Mesothelial cell of epicardium (in vitro differentiated cells): ENCODE measurements at regions not wholly inside any gene's neighbourhood (a gene's known extent, or its start where the extent isn't known, plus 50 kb on each side); places are given as distances from the start of the nearest gene placed in this dataset.

Experiments
- DNase-seq, 2 experiments: peaks; one replicate each; pipeline ENCODE4 v3.0.0; 2021; ENCODE audit warnings: low spot score in 2 of 2; ENCODE audit not compliant: unreplicated experiment in 2 of 2
- H3K27ac Mint-ChIP-seq: 2 replicates; pipeline ENCODE4 v1.8.0; 2021; ENCODE audit warnings: mixed read lengths
- H3K27me3 Mint-ChIP-seq: 2 replicates; pipeline ENCODE4 v1.8.0; 2021; ENCODE audit warnings: low read depth, mixed read lengths
- H3K36me3 Mint-ChIP-seq: 2 replicates; pipeline ENCODE4 v1.8.0; 2021; ENCODE audit warnings: mixed read lengths
- H3K4me1 Mint-ChIP-seq: 2 replicates; pipeline ENCODE4 v1.8.0; 2021; ENCODE audit warnings: mixed read lengths
- H3K4me3 Mint-ChIP-seq: 2 replicates; pipeline ENCODE4 v1.8.0; 2021; ENCODE audit warnings: mild to moderate bottlenecking, moderate library complexity, mixed read lengths
- H3K9me3 Mint-ChIP-seq: 2 replicates; pipeline ENCODE4 v1.8.0; 2021; ENCODE audit warnings: mixed read lengths
- CTCF ChIP-seq: fragments of 200-600 bp; sonication (generic); IDR thresholded peaks from one replicate; pipeline ENCODE4 v1.5.0; 2021; ENCODE audit warnings: antibody characterized with exemption; ENCODE audit not compliant: unreplicated experiment

GRCh38 chr2:193467276-193467987, 1272.7 kb upstream of the TMEFF2 start:
- Mint-ChIP-seq H3K36me3 (no peaks in the 10 kb centered on the region), H3K27me3 (no peaks in the 10 kb centered on the region), H3K9me3 (peaks cover 16% of the 10 kb centered on the region), H3K4me3 (no peak overlapping the region), H3K27ac (no peak overlapping the region), H3K4me1 (no peaks in the 10 kb centered on the region)
- no peak for DNase-seq
- TF ChIP-seq CTCF = no peak

GRCh38 chr2:193463011-193463410, 1268.3 kb upstream of the TMEFF2 start:
- H3K27me3 Mint-ChIP-seq = no peaks in the 10 kb centered on the region
- TF ChIP-seq CTCF = no peak
- no peak overlapping the region for H3K27ac Mint-ChIP-seq
- no peak for DNase-seq
- H3K9me3 Mint-ChIP-seq = peaks cover 10% of the 10 kb centered on the region
- H3K4me3 Mint-ChIP-seq = no peak overlapping the region
- no peaks in the 10 kb centered on the region for H3K36me3 Mint-ChIP-seq
- H3K4me1 Mint-ChIP-seq = no peaks in the 10 kb centered on the region

- no peak overlapping the region for H3K27ac Mint-ChIP-seq
- no peak for TF ChIP-seq CTCF
- no peaks in the 10 kb centered on the region for H3K27me3 Mint-ChIP-seq
These were observed 1267.7 kb upstream of the TMEFF2 start for GRCh38 chr2:193462411-193462810.

GRCh38 chr2:193461431-193461934, 1266.8 kb upstream of the TMEFF2 start:
- H3K4me1 Mint-ChIP-seq = no peaks in the 10 kb centered on the region
- H3K9me3 Mint-ChIP-seq = peaks cover 12% of the 10 kb centered on the region
- no peaks in the 10 kb centered on the region for H3K27me3 Mint-ChIP-seq
- H3K4me3 Mint-ChIP-seq = no peak overlapping the region
- DNase-seq = no peak
- no peaks in the 10 kb centered on the region for H3K36me3 Mint-ChIP-seq
- no peak for TF ChIP-seq CTCF
- H3K27ac Mint-ChIP-seq = no peak overlapping the region

More at GRCh38 chr2:193462411-193462810, 1267.7 kb upstream of the TMEFF2 start:
- Mint-ChIP-seq H3K9me3 (peaks cover 10% of the 10 kb centered on the region), H3K36me3 (no peaks in the 10 kb centered on the region), H3K4me1 (no peaks in the 10 kb centered on the region), H3K4me3 (no peak overlapping the region)
- no peak for DNase-seq

- Mint-ChIP-seq H3K4me3 (no peak overlapping the region), H3K27ac (no peak overlapping the region), H3K36me3 (no peaks in the 10 kb centered on the region), H3K4me1 (no peaks in the 10 kb centered on the region), H3K27me3 (no peaks in the 10 kb centered on the region), H3K9me3 (peaks cover 6% of the 10 kb centered on the region)
- no peak for TF ChIP-seq CTCF
- DNase-seq = no peak
These were observed 1252.2 kb upstream of the TMEFF2 start for GRCh38 chr2:193446967-193447366.

- H3K27ac Mint-ChIP-seq = no peak overlapping the region
- no peak overlapping the region for H3K4me3 Mint-ChIP-seq
- H3K9me3 Mint-ChIP-seq = peaks cover 5% of the 10 kb centered on the region
- H3K27me3 Mint-ChIP-seq = no peaks in the 10 kb centered on the region
- DNase-seq = no peak
- H3K4me1 Mint-ChIP-seq = no peaks in the 10 kb centered on the region
- no peaks in the 10 kb centered on the region for H3K36me3 Mint-ChIP-seq
- no peak for TF ChIP-seq CTCF
These were observed 1247.6 kb upstream of the TMEFF2 start for GRCh38 chr2:193442293-193442692.
